ENCODE measurements at regions not wholly inside any gene's neighbourhood (a gene's known extent, or its start where the extent isn't known, plus 50 kb on each side); places are given as distances from the start of the nearest gene placed in this dataset.
"Not testable (repeated sequence)": the region's sequence is repeated elsewhere in the genome, so short reads cannot be mapped to it uniquely, and the experiment has no call there.

GRCh38 chr3:153551536-153552285 lies 389.7 kb downstream of the RAP2B start:
- no peak for DNase-seq (ENCODE audit: low read depth, low spot score)

DNA sequence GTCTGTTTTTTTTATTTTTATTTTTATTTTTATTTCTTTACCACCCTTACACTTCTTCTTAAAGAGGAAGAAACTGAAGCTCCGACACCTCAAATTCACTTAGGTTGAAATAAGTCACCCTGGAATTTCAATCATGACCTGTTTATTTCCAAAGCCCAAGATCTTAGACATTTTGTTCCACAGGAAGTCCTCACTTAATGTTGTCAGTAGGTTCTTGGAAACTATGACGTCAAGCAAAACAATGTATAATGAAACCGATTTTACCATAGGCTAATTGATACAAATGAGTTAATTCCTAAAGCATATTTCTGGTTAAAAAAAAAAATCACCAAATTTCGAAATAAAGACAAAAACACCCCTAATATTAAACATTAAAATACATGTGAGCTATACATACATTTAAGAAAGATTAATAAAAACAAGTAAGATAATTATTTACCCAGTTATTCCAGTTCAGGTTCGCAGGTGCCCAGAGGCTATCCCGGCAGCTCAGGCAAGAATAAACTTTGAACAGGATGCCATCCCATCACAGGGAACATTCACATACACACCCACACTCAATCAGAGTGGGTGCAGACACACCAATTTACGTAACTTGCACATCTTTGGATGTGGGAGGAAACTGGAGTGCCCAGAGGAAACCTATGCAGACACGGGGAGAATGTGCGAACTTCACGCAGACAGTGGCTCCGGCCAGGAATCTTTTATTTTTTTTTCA lies 391.0 kb downstream of the RAP2B start:
- no peak for DNase-seq (ENCODE audit: low read depth, low spot score)

DNA sequence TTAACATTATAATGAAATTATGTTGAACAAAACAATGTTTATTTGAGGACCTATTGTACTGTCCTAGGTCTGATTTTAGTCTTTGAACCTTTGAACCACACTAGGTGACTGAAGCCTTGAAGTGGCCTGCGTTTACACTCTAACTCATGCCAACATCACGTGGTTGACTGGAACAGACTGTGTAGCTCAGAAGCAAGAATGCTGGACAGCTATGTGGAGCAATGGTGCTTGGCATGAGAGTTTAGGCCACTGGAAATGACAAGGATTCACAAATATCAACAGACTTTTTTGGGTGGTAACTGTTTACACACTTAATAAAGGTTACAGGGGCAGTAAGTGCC lies 391.5 kb downstream of the RAP2B start:
- no peak for DNase-seq (ENCODE audit: low read depth, low spot score)

DNA sequence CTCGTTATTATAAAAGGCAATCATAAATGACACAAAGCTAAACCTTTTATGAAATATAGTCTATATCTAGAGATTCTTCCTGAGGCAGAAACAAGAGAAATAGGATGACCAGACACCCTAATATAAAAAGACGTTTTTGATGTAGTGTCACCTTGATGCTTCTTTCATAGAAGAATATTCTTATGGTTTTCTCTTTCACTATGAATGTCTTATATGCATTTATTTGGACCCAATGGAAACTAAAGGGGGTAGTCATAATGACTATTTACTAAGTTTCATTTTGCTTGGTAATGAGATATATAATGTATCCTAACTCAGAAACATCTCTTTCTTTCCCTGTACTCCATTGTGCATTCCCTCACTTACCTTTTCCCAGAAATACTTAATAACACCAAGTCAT lies 393.9 kb downstream of the RAP2B start:
- no peak for DNase-seq (ENCODE audit: low read depth, low spot score)

DNA sequence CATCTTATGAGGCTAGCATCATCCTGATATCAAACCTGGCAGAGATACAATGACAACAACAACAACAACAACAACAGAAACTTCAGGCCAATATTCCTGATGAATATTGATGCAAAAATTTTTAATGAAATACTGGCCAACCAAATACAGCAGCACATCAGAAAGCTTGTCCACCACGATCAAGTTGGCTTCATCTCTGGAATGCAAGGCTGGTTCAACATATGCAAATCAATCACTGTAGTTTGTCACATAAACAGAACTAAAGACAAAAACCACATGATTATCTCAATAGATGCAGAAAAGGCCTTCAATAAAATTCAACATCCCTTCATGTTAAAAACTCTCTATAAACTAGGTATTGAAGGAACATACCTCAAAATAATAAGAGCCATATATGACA lies 397.3 kb downstream of the RAP2B start:
- DNase-seq (ENCODE audit: low read depth, low spot score): not testable (repeated sequence)

DNA sequence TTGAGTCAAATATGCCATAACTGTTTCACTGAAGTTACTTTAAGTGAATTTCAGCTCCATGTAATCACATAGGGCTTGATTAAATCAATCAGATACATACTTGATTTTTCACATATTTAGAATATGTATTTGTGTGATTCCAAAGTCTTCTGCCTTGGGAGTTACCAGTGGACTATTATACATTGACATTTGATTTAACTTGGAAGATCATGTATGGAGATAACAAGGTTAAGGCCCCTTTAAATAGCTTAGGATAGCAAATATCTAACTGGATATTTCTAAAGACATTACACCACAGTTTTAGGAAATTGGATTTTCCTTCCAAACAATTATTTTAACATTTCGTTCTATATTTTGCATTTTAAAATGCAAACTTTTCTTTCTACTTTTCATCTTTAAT lies 405.0 kb downstream of the RAP2B start:
- DNase-seq (ENCODE audit: low read depth, low spot score): no peak

- no peak for DNase-seq (ENCODE audit: low read depth, low spot score)
These were observed 405.5 kb downstream of the RAP2B start for GRCh38 chr3:153567556-153567955.

- not testable (repeated sequence) for DNase-seq (ENCODE audit: low read depth, low spot score)
These were observed 408.5 kb downstream of the RAP2B start for GRCh38 chr3:153570481-153570880.

DNA sequence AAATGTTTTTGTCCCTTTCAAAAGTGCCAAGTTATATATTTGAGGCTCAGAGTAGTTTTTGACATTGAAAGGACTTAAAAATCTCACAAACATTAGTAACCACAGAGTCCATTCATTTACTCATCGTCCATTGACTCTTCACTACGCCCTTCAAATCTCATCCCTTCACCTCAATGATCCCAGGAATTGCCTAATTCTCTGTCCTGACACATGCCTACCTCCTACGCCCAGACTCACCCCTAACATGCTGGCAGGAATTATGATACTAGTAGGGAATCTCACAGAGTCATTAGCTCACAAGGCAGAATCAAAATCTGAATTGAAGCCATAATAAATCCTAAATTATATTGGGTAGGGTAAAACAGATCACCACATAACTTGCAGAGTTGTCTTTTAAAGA lies 410.1 kb downstream of the RAP2B start:
- no peak for DNase-seq (ENCODE audit: low read depth, low spot score)

- no peak for DNase-seq (ENCODE audit: low read depth, low spot score)
These were observed 410.6 kb downstream of the RAP2B start for GRCh38 chr3:153572654-153573053.

DNA sequence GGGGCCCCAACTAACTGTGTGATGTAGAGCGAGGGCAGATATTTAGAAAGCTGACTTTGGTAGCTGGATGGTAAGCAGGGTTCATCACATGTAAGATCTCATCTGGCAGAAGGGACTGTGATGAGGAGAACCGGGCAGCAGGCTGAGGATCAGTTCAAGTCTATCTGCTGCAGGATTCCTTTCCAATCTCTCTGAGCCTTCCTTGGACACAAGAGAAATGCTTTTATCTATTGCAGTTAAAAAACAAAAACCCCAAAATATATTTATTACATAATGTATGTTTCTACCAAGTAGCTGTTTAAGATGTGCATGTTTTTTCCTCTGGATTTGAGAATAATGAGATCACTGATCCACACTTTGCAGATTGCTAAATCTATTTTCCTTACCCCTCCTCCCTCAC lies 411.5 kb downstream of the RAP2B start:
- DNase-seq (ENCODE audit: low read depth, low spot score): no peak

- DNase-seq (ENCODE audit: low read depth, low spot score): peak; percentile 4
These were observed 412.4 kb downstream of the RAP2B start for GRCh38 chr3:153574445-153574844.

- DNase-seq (ENCODE audit: low read depth, low spot score): no peak
These were observed 415.2 kb downstream of the RAP2B start for GRCh38 chr3:153577059-153577736.

GRCh38 chr3:153578046-153578445 lies 416.0 kb downstream of the RAP2B start:
- no peak for DNase-seq (ENCODE audit: low read depth, low spot score)

DNA sequence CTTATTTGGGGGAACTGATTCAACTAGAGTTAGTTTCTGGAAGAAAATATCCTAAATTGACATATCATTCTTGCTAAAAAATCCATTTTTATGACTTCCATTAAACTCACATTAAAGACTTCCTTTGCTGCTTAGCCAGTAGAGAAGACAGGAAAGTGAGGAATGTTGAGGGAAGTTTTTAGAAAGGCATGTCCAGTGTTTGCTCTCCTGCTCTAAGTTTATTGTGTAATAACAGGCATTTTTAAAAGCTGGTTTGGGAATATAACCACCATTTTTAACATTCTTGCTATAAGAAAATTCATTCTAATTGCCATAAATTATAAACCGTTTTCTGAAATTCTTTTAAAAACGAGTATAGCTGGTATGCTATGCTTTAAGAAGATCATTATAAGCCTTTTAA lies 428.0 kb downstream of the RAP2B start:
- DNase-seq (ENCODE audit: low read depth, low spot score): no peak

- DNase-seq (ENCODE audit: low read depth, low spot score): no peak
These were observed 429.7 kb downstream of the RAP2B start for GRCh38 chr3:153591561-153592245.

DNA sequence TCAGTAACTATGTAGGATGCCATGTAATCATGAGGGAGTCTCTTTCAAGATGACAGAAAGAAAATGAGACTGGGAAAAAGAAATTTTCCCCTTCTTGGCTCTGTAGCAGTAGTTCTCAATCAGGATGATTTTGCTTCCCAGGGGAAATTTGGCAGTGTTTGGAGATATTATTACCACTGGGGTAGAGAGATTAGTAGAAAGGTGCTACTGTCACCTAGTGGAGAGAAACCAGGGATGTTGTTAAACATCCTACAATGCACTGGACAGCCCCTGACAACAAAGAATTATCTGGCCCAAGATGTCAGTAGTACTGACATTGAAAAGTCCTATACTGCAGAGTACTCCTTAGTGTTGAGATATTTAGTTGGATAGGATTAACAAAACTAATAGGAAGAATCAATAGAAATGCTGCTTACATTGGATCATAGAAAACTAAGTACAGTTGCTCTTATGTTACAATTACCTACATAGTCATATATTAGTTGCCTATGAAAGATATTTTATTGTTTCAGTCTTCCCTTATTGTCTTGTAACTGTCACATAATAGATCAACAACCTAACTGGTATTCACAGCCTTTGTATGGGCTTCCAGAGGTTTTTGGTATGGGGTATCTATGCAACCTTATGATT lies 433.3 kb downstream of the RAP2B start:
- peak; percentile 28 for DNase-seq (ENCODE audit: low read depth, low spot score)

- DNase-seq (ENCODE audit: low read depth, low spot score): no peak
These were observed 434.4 kb downstream of the RAP2B start for GRCh38 chr3:153596401-153596800.

- DNase-seq (ENCODE audit: low read depth, low spot score): peak; percentile 67
These were observed 437.7 kb downstream of the RAP2B start for GRCh38 chr3:153599685-153600084.

DNA sequence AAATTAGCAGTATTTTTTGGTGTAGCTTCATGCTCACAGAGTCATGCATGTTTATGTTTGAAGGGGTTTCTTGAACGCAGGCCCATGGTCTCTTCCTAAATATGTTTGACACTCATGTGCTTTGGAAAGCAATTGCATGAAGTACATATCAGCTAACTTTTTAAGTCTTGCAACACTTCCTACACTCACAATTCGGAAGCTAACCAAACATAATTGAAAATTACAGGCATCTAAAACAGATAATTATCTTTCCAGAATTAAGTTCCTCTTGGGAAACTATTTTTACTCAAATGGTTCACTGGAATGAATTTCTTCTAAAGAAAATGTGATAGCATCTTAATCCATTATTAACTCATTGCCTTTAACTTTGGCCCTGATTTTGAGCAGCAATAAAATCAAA lies 438.9 kb downstream of the RAP2B start:
- no peak for DNase-seq (ENCODE audit: low read depth, low spot score)

DNA sequence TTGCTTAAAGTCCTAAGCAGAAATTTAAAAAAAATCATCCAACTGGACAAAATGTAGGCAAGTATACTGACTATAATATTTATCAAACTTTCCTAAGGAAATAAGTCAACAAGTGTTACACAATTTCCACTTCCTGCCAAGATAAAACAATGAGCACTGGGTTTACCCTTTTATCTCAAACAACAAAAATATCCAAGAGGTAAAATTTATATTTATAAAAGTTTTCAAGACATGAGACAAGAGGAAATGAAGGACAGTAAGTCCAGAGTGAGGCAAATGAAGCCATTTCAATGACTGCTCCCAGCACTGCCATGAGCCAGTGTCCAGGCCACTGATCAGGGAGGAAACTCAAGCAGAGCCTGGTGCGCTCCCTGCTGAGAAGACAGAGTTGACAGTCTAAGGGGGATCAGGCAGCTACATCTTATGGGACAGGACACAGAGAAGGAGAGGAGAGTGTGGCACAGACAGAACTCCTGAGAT lies 439.4 kb downstream of the RAP2B start:
- DNase-seq (ENCODE audit: low read depth, low spot score): no peak

DNA sequence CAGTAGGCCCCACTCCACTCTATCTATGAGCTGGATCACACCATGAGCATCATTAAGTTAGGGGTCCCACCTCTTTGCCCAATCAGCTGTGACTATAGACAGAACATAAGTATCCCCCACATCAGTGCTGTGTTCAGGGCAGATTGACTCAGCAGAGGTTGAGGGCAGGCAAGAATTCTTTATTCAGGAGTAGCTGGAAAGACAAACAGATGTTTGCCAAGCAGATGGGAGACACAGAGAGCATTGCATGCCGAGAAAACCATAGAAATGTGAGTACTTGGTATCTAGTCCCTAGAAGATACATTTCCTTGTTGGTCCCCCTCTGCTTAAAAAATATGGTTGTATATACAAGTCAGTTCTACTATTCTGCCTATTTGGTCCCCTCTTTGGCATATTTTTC lies 440.8 kb downstream of the RAP2B start:
- DNase-seq (ENCODE audit: low read depth, low spot score): no peak
